HG02798 (cell line): ENCODE measurements at regions not wholly inside any gene's neighbourhood (a gene's known extent, or its start where the extent isn't known, plus 50 kb on each side); places are given as distances from the start of the nearest gene placed in this dataset.
A peak's percentile ranks its signal among the peaks of the same experiment; 100 is the strongest.
"Not testable (repeated sequence)": the region's sequence is repeated elsewhere in the genome, so short reads cannot be mapped to it uniquely, and the experiment has no call there.

Experiments used
- ATAC-seq: cut with Tn5 transposase; IDR thresholded peaks from one replicate; pipeline ENCODE4 v1.9.1; 2021; ENCODE audit warnings: mild to moderate bottlenecking; ENCODE audit not compliant: unreplicated experiment, poor library complexity

DNA sequence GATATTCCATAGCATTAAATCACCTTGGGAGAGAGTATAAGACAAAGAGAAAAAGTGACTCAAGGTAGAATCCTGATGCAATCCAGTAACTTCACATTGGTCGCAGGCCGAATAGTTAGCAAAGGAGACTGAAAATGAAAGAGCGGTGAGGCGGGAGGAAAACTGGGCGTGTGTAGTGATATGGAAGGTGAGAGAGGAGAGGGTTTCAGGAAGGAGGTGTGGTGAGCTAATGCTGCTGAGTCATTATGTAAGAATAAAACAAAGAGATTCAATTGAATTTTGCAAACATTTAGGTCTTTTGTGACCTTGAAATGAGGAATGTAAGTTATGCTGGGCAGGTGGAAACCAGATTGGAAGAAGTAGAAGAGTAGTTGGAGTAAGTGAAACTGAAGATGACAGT is 235.3 kb downstream of the C3orf38 start:
- ATAC-seq = no peak

DNA sequence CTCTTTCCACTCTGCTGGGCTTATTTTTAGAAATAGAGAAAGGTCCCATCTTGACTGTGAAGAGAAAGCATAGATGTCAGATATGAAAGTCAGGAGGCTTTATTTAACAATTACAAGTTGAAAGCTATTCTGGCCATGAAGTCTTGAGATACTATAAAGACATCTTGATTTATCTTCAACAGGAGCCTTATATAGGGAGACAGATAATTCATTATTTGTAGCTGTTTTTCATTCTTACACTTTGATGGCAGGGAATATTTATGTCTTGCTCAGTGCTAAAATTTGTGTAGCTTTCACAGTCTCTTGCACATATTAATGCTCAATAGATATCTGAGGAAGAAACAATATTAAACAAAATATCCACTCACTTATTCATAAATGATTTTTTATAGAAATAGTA is 248.8 kb downstream of the C3orf38 start:
- no peak for ATAC-seq

GRCh38 chr3:88403319-88403718 is 253.6 kb downstream of the C3orf38 start:
- ATAC-seq = no peak

GRCh38 chr3:88408097-88408496 is 258.3 kb downstream of the C3orf38 start:
- ATAC-seq = no peak

GRCh38 chr3:88408935-88409334 is 259.2 kb downstream of the C3orf38 start:
- ATAC-seq = no peak

GRCh38 chr3:88410259-88410658 is 260.5 kb downstream of the C3orf38 start:
- ATAC-seq = no peak

DNA sequence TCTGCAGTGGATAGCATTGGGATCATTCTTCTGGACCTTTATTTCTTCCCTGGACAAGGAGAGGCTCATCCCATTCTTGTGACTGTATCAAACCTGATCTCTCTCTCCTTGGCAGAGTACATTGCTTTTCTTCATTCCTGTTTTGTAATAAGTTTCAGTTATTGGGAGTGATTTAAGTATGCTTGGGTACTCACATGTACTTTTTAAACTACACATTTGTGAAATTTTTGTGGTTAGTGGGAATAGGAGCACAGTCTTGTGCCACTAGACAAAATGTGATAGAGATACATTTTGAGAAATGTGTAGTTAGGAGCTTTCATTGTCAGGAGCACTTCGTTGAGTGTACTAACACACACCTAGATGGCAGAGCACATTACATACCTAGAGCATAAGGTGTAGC is 262.6 kb downstream of the C3orf38 start:
- ATAC-seq = no peak

DNA sequence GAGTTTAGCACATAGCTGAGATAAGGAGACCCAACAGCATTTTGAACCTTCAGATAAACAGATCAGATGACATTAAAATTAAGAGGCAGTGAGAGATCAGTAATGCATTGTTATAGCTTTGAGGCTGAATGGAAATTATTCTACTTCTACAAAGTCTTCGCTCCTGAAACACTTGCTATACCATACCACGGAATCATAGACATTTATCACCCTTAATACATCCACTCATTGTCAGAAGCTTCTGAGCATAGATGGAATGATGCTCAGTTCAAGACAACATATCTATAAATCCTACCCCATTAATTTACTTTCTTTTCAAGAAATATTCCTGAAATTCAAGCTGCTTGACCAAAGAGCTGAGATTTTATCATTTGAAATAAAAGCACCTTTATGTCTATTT is 266.7 kb downstream of the C3orf38 start:
- no peak for ATAC-seq

DNA sequence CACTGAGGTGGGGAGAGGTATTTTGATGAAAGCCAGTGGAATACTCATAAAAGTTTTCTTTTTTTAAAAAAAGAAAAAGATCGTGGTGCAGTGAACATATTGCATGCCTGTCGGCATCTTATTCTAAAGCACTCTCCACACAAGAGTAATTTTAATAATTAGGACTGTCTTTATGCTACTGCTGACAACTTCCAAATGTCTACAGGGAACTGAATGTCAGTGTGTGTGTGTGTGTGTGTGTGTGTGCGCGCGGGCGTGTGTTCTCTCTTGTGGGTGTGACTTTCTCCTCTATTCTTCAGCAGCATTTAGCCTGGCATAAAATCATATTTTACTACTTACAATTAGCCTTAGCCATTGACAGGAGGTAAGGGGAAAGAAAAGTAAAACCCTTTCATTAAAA is 268.5 kb downstream of the C3orf38 start:
- no peak for ATAC-seq

- ATAC-seq = peak; percentile 96
Measured at GRCh38 chr3:88433568-88433967, 283.8 kb downstream of the C3orf38 start.

DNA sequence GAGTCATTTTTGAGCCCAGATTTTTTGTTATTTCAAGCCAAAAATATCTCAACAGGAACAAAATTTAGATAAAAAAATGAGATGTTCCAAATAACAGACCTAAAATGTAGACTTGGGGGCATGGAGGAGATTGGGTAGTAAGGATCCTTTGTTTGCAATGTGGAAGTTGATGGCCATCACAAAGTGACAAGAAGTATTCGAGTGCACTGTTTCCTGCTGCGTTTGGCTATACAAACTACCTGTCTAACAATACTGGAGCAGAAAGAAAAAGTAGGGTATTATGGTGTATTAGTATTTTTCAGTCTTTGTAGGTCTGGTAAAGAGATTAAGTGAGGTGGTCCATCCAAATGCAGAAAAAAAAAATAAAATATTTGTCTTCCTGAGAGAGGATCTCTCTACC is 284.2 kb downstream of the C3orf38 start:
- ATAC-seq = peak; percentile 36

- no peak for ATAC-seq
Measured at GRCh38 chr3:88440701-88441100, 290.9 kb downstream of the C3orf38 start.

DNA sequence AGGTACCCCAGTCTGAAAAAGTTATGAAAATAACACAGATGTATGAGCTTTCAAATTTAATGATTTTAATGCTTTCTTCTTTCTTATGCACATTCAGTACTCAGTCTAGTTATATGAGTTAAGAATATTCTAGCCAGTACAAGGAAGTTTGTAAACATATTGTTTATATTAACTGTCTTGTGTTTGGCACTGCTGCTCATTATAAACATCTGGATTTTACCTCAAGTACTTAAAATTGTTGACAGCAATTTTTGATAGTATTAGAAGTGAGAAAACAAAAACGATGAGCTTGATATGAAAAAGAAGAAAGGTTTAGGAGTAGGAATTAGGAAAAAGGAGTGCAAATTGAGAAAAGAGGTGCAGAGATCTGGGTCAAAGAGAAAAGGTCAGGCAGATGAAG is 293.3 kb downstream of the C3orf38 start:
- ATAC-seq = no peak

- ATAC-seq = no peak
Measured at GRCh38 chr3:88444251-88444650, 294.5 kb downstream of the C3orf38 start.

- no peak for ATAC-seq
Measured at GRCh38 chr3:88452228-88452627, 302.5 kb downstream of the C3orf38 start.

GRCh38 chr3:88460369-88460768 is 310.6 kb downstream of the C3orf38 start:
- ATAC-seq = no peak

DNA sequence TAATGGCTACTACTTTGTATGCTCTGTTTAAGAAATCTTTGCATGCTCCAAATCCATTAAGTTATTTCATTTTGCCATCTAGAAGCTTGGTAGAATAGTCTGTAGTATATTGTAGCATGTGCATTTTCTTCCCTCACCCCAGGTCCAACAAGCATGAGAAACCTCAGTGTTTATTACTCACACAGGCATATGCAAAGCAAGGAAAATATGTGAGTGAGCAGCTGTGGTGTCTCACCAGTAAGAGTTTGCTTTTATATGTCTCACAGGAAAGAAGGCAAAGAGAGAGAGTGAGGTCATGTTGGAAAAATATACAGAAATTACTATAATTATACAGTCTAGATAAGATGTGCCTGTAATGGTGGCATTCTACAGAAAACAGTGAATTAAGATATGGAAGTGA is 312.5 kb downstream of the C3orf38 start:
- no peak for ATAC-seq

- no peak for ATAC-seq
Measured at GRCh38 chr3:88467191-88467590, 317.4 kb downstream of the C3orf38 start.

DNA sequence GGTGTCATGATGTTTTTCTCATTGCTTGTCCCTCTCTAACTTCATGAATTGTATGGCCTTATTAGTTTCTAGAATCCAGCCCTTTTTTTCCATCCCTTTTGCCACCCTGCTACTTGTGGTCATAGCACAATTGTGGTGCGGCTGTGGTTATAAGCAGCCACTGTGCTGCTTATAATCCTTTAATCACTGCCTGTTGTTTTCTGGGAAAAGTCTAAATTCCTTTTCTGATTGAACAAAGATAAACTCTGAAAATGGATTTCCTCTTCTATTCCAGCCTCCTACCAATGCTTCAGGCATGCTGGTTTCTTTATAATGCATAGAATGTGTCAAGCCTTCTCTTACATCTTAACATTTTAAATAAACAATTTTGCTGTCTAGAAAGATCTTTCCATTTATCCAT is 319.5 kb downstream of the C3orf38 start:
- ATAC-seq = no peak

GRCh38 chr3:88478460-88478859 is 328.7 kb downstream of the C3orf38 start:
- no peak for ATAC-seq

- no peak for ATAC-seq
Measured at GRCh38 chr3:88480822-88481221, 331.1 kb downstream of the C3orf38 start.

- no peak for ATAC-seq
Measured at GRCh38 chr3:88485001-88485400, 335.2 kb downstream of the C3orf38 start.

GRCh38 chr3:88508818-88509217 is 359.1 kb downstream of the C3orf38 start:
- not testable (repeated sequence) for ATAC-seq
